ENCODE measurements at regions not wholly inside any gene's neighbourhood (a gene's known extent, or its start where the extent isn't known, plus 50 kb on each side); places are given as distances from the start of the nearest gene placed in this dataset.
"Not testable (repeated sequence)": the region's sequence is repeated elsewhere in the genome, so short reads cannot be mapped to it uniquely, and the experiment has no call there.

DNA sequence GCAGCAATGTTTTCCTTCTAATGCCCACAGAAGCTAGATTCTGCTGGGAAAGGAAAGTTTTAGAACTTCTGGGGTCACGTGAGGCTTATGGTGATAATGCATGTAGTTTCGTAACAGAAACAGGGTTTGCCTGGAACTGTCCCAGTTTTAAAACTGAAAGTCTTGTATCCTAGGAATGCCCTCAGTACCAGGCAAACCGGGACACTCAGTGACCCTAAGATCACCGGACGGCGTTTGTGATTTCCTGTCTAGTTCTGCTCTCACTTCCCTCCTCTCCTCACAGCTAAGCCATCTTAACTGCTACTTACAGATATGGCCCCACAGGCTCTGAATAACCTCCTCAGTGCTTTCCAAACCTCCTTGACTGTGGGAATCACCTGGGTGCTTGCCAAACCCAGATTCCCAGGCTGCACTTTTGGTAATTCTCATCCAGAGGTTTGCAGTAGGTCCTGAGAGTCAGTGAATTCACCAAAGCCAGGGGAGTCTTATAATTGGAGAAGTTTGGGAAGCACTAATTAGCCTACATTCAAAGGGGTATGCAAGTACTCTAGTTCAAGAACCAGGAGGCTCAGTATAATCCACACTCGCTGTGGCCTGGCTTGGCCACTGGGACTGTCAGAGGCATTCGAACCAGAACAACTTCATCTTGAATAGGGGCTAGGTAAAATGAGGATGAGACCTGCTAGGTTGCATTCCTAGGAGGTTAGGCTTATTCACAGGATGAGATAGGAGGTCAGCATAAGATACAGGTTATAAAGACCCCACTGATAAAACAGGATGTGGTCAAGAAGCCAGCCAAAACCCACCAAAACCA is 231.6 kb upstream of the MYLIP start:
- peak; percentile 55 for DNase-seq

DNA sequence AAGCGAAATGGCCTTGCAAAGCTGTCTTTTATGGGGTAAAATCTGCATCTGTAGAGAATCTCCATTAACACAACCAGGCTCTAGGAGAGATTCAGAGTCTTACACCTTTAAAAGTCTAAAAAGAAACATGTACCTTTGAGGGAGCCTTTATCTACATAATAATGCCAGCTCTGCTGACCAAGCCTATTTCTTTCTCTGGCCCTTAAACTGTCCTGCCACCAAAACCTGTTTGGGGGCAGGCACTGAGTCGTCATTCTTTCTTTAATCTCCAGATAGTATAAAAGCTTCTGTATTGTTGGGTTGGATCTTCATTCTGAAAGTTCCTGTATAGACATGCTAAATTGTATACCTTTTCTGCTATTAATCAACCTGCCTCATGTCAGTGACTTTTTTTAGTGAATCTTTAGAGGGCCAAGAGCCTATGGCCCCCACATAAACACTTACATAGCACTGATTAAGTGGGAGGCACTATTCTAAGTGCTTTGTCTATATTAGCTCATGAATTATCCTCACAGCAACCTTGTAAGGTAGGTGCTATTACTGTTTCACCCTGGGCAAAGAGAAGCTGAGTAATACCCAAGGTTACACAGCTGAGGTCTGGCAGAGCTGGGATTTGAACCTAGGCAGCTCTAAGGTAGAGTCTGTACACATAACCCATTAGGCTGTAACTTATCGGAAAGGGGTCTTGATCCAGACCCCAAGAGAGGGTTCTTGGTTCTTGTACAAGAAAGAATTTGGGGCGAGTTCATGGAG is 232.3 kb upstream of the DTNBP1 start:
- DNase-seq, result no peak

DNA sequence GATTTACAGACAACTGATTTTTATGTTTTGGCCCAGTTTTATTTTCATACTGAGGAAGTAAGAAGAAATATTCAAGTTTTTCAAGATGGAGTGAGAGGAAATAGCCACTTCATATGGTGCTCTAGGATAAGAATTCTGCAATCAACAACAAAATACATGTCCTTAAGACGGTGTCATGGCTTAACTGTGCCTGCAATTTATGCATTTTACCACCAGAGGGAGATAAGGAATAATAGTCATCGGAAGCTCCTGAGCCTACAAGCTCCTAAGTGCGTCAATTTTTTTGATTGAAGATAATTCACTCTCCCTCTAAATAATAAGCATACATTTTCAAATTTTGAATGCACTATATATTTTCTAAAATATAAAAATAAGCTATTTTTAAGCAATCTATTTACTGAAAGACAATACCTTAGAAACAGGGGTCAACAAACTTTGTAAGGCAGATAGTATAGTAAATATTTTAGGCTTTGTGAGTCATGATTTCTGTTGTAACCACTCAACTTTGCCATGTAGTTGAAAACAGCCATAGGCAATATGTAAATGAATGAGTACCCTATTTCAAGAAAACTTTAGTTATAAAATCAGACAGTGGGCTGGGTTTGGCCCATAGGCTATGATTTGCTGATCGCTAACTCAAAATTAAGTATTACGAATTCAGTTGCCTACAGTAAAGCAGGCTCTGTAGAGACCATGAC is 230.9 kb upstream of the DTNBP1 start:
- no peak for DNase-seq

DNA sequence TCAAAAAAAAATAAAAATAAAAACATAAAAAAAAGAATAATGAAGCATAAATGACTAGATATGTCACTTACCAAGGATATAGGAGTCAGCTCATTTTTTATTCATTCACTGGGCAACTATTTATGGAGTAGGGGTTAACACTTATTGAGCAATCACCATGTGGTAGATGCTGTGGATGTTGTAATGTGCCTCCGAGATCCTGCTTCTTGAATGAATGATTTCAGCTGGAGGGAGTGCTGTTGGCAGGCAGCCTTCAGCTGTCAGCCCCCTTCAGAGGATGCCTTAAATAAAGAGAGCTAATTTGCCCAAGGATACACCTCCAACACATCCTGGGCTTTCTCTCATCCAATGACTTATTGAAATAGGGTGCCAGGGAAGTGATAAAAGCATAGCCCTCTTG is 229.5 kb upstream of the DTNBP1 start:
- DNase-seq, result peak; percentile 57

DNA sequence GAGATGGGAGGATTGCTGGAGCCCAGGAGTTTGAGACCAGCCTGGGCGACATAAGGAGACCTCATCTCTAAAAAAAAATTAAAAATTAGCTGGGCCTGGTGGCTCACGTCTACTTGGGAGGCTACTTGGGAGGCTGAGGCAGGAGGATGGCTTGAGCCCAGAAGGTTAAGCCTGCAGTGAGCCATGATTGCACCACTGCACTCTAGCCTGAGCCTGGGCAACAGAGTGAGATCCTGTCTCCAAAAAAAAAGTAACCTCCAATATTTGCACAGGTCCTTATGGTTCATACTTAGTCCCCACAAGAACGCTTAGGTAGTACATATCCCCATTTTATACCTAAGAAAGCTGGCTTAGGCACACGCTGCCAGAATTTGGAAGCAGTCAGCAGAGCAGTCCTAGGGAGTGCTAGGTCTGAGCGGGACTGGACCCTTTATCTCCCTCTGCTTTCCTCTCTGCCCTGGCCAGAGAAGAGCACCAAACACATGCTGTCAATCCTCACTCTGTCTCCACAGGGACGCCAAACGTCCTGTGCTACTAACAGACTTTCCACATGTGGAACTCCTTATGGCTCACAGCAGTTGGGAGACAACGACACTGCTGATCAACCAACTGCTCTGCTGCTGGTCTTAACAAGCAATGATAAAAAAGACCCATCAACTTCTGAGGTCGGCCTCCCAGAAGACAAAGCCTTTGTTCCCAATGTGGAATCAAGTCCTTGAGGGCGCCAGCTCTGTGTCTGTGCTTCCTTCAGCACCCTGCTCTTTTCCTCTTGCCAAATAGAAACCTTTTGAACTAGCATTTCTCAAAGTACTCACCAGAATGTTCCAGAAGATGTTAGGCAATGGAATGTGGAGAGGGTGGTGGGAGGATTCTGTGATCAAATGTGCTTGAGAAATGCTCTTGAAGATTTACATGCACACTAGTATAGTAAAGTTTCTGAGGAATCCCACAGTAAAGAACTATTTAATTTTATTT is 226.3 kb upstream of the DTNBP1 start:
- DNase-seq, result peak; percentile 71

DNA sequence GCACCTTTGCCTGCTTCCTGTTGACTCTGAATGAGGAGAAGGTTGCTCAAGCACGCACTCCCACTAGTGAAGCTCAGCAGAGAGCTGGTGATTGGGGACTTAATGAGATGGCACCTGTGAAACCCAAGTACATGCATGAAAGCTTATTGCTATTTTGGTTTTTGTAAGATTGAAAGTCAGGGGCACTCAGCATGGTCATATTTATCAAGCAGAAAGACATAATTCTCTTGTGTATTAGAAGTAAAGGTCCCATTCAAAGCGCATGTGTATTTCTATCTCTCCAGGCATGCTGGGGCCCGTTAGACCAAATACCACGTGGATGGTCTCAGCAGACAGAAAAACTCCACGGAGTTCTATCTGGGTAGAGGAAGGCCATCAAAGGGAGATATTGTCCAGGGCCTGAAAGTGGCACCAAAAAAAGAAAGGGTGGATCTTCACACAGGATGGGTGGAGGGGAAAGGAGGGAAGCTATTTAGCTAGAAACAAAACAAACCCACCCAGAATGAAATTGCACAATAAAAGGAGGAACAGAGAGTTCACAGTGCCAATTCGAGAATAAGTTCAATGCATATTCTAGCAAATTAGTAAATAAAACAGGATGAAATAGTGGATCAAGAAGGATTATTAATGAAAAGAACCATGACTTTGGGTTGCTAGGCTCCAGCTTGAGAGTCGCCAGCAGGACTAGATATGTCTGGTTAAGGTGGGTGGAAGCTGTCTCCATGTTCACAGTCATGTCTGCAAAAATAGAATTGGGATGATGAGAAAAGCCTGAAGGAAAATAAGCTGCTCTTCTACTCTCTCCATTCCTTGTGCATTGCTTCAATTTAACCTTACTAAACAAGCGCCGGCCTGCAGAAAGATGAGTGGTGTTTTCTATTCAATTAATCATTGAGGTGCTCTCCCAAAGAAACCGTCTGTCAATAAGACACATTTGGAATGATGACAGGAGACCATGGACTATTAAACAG is 224.9 kb upstream of the DTNBP1 start:
- no peak for DNase-seq

DNA sequence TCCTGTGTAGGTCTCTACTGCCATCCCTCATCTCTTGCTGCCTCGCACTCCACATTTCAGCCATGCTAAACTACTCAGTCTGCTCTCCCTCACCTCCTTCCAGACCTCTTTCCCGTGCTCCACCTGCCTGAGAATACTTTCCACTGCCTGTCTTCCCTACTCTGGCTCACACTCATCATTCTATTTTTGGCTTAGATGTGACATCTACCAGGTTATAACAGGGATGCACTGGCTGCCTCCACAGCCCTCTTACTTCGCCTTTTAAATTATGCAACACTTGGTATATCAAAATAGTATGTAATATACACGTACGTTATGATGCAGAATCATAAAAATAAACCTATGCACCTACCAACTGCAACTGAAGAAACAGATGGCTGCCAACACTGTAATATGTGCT is 222.8 kb upstream of the DTNBP1 start:
- DNase-seq, result no peak

DNA sequence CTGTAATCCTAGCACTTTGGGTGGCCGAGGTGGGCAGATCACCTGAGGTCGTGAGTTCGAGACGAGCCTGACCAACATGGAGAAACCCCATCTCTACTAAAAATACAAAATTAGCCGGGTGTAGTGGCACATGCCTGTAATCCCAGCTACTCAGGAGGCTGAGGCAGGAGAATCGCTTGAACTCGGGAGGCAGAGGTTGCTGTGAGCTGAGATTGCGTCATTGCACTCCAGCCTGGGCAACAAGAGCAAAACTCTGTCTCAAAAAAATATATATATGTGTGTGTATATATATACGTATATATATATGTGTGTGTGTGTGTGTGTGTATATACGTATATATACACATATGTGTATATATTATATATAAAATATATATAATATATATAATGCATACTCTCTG is 220.8 kb upstream of the DTNBP1 start:
- DNase-seq, result not testable (repeated sequence)

DNA sequence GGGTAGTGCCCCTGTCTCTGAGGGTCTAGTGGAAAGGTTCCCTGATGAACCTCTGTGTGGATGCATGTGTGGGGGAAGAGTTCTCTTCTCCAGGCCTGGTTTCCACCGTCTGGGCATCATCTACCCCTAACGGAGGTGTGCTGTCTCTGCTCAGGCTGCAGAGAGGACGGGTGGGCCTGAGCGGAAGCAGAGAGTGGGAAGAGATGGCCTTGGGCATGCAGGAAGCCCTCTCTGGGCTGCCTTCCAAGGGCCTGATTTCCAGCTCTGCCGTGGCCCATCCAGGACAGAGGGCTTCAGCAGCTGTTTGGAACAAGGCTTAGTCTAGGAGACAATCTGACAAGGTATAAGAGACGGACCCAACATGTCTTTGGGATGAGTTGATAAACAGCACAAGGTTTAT is 220.1 kb upstream of the DTNBP1 start:
- DNase-seq, result no peak

DNA sequence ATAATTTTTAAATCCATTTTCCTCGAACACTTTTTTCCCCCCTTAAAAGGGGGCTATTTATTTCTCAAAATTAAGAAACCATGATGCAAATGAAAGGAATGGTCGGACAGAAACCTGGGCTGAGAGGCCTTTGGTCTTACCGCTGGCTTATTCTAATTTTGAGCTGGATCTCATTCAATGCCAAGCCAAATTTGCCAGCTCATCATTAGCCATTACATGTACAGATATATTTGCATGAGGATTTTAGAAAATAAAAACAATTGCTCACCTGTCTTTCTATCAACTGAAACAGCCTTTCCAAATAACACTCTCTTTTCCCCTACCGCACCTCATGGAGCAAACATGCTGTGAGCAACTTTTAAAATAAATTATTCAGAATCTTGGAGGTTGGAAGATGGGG is 219.5 kb upstream of the DTNBP1 start:
- DNase-seq, result no peak

DNA sequence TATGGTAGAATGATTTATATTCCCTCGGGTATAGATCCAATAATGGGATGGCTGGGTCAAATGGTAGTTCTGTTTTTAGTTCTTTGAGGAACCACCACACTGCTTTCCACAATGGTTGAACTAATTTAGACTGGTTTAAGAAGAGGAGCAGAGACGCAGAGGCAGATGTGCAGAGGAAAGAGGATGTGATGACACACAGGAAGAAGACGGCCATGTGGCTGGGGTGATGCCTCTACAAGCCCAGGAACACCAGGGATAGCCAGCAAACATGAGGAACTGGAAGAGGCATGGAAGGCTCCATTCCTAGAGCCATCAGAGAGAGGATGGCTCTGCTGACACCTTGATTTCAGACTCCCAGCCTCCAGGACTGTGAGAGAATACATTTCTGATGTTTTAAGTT is 218.3 kb upstream of the DTNBP1 start:
- no peak for DNase-seq

DNA sequence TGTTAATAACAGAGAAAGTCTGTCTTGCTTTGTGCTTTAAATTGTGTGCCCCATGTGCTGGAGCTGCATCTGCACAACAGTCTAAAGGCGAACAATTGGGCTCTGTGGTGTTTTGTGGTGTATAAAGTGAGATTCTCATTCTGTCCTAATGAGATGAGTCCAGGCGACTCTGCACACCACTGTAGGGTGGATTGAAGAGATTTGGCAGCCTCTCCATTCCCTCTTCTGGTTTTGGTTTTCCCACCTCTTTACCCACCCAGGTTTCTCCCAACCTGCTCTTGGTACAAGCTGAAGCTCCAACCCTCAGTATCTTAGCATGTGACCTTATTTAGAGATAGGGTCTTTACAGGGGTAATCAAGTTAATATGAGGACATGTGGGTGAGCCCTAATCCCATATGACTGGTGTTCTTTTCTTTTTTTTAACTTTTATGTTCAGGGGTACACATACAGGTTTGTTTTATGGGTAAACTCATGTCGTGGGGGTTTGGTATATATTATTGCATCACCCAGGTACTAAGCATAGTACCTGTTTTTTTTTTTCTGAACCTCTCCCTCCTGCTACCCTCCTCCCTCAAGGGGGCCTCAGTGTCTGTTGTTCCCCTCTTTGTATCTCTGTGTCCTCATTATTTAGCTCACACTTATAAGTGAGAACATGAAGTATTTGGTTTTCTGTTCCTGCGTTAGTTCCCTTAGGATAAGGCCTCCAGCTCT is 217.6 kb upstream of the DTNBP1 start:
- DNase-seq, result no peak

DNA sequence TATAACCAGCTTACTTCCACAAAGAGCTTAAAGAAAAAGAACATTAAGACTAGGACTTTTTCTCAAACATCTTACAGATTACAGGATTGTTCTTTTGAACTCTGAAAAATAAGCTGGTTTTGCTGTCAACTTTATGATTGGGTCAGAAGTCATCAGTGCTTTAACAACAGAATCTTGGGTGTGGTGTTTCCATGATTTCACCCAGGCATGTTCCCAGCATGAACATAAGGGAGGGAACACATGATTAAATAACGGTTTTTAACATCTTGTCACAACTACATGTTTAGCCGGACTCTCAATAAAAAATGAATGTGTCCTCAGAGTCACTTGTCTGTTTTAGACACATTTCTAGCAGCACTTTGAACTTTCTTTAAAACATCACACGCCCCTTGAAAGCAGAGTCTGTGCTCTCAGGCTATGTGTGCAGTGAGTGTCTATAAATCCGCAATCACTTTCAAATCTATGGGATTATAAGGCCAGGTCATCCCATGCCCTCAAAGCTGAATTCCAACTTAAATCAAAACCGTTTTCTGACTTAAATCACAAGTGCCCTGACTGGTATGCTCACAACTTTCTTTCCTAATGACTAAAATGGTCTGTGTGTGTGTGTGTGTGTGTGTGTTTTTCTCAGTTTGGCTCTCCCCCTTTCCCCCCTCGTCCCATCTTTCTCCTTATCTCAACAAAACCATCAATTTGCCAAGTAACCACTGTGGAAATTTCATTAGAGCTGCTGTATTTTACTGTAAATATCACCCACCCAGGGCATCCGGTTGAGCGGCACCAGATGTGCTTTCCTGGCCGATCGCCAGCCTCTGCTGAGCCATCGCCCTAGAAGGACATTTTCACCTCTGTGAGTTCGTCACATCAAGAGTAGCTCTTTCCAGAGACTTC is 216.8 kb upstream of the DTNBP1 start:
- DNase-seq, result peak; percentile 89

DNA sequence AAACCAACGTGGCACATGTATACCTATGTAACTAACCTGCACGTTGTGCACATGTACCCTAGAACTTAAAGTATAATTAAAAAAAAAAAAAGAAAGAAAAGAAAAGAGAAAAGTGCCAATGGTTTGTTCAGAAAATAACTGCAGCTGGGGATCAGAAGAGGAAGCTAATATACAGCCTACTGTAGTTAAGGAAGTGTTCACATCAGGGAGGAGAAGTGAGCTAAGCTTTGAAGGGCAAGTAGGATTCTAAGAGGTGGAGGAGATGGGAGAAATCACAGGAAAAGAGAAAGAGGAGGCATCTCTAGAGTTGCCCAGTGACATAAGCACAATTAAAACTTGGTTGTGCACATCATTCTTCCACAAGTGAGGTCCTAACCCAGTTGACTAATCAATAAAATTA is 214.4 kb upstream of the DTNBP1 start:
- no peak for DNase-seq

DNA sequence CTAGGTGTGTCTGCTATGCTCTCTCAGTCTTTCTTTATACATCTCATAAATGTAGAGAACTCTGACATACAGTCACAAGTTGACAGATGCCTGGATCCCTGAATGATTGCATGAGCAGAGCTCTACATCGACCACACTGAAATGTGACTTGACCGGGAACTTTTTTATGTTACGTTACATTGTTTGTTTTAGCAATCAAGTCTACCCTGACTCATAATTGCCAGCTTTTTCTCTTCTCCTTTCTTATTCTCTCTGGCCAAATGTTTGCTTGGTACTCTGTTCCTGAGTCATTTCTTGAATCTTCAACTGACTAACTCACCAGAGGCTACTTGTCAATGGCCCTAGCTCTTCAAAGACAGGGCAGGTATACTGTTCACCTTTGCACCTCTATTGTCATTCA is 213.6 kb upstream of the DTNBP1 start:
- DNase-seq, result peak; percentile 71

DNA sequence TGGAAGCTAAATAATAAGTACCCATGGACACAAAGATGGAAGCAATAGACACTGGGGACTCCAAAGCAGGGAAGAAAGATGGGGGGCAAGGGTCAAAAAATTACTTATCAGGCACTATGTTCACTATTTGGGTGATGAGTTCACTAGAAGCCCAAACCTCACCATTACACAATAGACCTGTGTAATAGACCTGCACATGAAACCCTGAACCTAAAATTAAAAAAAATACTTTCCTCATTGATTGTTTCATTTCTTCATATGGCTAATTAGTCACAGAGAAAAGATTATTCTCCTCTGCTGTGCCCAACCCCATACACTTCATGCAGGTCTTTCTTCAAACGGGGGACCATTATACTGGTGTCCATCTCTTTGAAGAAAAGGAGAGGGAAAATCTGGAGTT is 213.0 kb upstream of the DTNBP1 start:
- no peak for DNase-seq

DNA sequence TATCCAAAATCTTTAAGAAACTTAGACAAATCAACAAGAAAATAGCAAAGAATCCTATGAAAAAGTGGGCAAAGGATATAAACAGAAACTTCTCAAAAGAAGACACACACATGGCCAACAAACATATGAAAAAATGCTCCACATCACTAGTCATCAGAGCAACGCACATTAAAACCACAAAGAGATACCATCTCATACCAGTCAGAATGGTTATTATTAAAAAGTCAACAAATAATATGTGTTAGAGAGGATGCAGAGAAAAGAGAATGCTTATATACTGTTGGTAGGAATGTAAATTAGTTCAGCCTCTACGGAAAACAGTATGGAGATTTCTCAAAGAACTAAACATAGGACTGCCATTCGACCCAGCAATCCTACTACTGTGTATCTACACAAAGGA is 212.0 kb upstream of the DTNBP1 start:
- DNase-seq, result peak; percentile 88

DNA sequence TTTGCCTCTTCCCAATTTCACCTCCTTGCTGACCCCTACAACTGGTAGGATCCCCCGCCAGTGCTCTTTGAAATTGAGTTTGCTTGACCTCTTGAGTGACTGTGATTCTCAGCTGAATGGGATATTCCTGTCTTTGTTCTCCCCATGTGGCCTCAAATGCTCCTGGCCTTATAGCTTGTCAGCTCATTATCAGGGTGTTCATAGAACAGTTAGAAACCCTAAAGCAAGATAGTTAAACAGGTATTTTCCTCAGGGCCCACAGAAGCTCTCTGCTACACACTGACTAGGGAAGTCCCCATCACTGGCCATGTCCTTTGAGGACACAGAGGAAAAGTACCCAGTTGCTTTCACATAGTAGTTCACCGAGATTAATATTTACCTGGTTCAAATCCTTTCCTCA is 211.5 kb upstream of the DTNBP1 start:
- no peak for DNase-seq

DNA sequence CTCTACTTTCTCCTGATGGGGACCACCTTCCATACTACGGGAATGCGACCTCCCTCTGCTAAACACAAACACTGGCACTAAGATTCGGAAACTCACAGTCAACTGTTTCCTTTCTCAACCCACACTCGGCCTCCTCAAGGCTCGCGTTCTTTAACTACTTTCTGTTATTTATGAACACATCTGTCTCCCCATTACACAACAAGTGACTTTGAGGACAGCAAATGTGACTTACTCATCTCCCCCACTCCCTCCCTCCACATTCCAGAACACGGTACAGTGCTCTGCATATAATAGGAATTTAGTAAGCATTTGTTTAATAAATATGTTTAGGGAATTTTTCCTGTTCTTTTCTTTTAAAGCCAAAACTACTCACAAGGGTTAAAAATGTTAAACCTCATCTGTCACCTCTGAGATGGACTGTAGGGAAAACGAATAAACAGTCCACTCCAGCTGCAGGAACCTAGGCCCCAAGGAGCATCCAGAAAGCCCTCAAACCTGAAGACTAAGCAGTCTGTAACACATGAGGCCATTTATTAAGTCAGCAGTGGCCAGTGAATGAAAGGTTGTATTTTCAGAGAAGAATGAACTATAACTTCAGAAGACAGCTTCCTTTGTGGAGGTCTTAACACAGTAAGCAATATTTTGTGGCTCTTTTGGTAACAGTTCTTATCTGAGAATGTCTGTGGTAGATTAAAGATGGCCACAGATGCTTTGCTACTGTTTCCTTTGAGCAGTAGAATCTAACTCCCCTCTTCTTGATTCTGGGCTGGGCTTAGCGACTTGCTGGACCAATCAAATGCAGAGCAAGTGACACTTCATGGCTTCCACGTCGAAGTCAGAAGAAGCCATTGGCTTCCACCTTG is 209.6 kb upstream of the DTNBP1 start:
- DNase-seq, result peak; percentile 86

All from fibroblast of skin of right quadriceps (primary cell).